Suppressor macrophage (primary cell): ENCODE measurements at regions not wholly inside any gene's neighbourhood (a gene's known extent, or its start where the extent isn't known, plus 50 kb on each side); places are given as distances from the start of the nearest gene placed in this dataset.
A peak's percentile ranks its signal among the peaks of the same experiment; 100 is the strongest.
"Not testable (repeated sequence)": the region's sequence is repeated elsewhere in the genome, so short reads cannot be mapped to it uniquely, and the experiment has no call there.

Source experiments
- DNase-seq, 4 experiments: peaks; one replicate each; pipeline ENCODE4 v3.0.0-alpha.2; 2020 to 2022

GRCh38 chrX:63285375-63285774 lies 65.8 kb downstream of the SPIN4 start:
- no peak for DNase-seq

DNA sequence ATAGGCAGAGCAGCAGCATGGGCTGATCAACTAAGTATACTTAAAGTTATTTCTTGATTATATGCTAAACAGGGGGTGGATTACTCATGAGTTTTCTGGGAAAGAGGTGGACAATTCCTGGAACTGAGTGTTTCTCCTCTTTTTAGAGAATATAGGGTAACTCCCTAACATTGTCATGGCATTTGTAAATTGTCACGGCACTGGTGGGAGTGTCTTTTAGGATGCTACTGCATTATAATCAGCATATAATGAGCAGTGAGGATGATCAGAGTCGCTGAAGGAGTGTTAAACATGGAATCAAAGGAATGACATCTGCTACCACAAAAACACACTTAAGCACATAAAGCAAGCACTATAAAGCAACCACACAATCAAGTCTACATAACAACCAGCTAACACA lies 66.5 kb downstream of the SPIN4 start:
- no peak for DNase-seq

DNA sequence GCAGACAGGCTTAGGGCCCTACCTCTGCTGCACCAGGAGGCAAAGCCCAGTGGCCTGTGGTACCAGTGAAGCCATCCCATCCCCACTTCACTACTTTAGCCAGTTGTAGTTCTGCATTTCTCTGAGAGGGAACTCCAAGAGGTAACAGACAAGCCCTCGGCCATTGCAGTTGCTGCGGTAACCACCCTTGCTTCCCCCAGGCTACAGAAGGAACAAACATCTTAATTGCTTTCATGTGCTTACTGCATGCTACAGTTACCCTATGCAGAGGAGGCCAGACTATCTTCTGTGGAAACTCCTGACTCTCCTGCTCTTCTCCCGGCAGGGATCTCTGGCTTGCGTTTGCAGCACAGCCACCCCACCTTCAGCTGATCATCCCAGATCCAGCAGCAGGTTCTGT lies 67.8 kb downstream of the SPIN4 start:
- peak in 3 of 4 experiments; percentile 1 to 7 (median 5) for DNase-seq

DNA sequence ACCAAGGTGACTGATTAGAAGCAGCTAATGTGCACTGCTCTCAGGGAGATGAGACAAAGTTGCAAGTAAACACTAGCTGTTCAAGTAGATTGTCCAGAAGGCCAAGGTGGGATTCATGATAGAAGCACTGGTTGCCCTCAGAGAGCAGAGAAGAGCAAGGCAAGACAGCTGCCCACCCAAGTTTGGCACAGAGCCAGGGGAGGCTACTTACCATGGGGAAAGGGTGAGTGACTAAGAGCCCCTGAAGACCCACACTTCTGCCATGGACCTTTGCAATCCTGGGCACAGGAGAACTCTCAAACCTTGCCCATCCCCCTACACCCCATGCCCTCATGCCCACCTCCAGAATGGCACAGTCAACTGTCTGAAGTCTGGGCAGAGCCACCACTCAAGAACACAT lies 68.3 kb downstream of the SPIN4 start:
- no peak for DNase-seq

DNA sequence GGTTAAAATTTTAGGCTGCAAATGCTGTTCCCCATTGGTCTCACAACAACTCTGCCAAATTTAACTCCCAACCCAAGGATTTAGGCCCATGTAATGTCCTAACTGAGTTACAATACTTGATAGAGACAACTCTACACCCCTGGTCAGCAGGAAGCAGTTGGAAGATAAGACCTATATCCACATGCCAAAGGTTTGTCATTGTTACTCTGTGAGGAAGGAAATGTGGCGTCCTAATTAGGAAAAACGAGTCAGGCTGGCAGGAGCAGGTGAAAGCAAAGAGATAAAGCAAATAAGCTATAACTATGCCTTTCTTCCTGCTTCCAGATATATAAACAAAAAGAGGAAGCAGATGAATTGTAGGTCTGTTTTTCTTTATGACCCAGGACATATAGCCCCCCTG lies 69.1 kb downstream of the SPIN4 start:
- no peak for DNase-seq

DNA sequence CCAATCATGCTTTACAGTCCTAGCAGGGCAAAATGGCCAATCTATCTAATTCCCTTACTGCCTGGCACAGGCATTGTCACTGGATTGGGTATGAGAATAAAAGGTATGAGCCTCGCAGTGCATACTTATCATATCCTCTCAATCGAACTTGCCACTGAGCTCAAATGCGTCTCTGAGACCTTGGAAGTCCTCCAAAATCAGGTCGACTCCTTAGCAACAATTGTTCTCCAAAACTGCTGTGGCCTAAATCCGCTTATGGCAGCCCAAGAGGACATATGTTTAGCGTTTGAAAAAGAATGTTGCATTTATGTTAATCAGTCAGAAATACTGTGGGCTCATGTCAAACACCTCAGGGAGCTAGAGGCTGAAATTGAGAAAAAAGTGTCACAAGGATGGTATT lies 69.7 kb downstream of the SPIN4 start:
- no peak for DNase-seq

- DNase-seq, result not testable (repeated sequence)
Observed at GRCh38 chrX:63277394-63277793, 73.7 kb downstream of the SPIN4 start.

GRCh38 chrX:63275127-63275526 lies 76.0 kb downstream of the SPIN4 start:
- DNase-seq, result peak in 3 of 4 experiments; percentile 2 to 21 (median 16)

DNA sequence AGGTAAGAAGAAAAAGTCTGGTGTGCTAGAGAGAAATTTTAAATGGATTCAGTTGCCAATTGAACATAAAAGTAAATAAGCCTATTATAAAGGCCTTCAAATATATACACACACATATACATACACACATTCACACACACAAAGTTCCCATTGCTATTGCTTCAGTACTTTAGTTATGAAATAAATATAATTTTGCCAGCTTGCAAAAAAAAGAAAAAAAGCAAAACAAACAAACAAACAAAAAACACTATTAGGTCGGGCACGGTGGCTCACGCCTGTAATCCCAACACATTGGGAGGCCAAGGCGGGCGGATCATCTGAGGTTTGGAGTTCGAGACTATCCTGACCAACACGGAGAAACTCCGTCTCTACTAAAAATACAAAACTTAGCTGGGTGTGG lies 80.3 kb downstream of the SPIN4 start:
- DNase-seq, result no peak

GRCh38 chrX:63258144-63258543 lies 93.0 kb downstream of the SPIN4 start:
- no peak for DNase-seq

GRCh38 chrX:63250253-63250868 lies 100.8 kb downstream of the SPIN4 start:
- peak; percentile 69 to 79 (median 75) for DNase-seq

DNA sequence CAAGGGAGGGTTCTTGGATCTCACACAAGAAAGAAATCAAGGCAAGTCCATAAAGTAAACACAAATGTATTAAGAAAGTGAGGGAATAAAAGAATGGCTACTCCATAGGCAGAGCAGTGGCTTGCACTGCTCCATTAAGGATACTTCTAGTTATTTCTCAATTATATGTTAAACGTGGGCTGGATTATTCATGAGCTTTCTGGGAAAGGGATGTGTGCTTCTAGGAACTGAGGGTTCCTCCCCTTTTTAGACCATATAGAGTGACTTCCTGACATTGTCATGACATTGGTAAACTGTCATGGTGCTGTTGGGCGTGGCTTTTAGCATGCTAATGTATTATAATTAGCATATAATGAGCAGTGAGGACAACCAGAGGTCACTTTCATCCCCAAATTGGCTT lies 108.4 kb downstream of the SPIN4 start:
- not testable (repeated sequence) for DNase-seq

DNA sequence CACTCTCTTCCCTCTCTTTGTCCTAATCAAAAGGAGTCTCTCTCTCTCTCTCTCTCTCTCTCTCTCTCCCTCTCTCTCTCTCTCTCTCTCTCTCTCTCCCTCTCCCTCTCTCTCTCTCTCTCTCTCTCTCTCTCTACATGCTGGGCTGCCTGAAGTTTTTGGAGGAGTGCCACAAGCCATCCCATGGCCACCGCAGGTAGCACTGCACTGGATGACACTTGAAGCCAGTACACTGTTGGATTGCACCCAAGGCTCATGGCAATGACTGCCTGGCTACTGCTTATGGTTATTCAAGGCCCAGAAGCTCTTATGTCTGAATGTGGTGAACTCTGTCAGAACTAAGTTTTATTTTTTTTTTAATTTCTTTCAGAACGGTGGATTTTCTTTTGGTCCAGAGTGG lies 115.2 kb downstream of the SPIN4 start:
- not testable (repeated sequence) for DNase-seq

GRCh38 chrX:63233013-63233412 lies 118.1 kb downstream of the SPIN4 start:
- DNase-seq, result not testable (repeated sequence)

- not testable (repeated sequence) for DNase-seq
Observed at GRCh38 chrX:63218202-63218601, 132.9 kb downstream of the SPIN4 start.

- DNase-seq, result not testable (repeated sequence)
Observed at GRCh38 chrX:63217549-63217948, 133.6 kb downstream of the SPIN4 start.

DNA sequence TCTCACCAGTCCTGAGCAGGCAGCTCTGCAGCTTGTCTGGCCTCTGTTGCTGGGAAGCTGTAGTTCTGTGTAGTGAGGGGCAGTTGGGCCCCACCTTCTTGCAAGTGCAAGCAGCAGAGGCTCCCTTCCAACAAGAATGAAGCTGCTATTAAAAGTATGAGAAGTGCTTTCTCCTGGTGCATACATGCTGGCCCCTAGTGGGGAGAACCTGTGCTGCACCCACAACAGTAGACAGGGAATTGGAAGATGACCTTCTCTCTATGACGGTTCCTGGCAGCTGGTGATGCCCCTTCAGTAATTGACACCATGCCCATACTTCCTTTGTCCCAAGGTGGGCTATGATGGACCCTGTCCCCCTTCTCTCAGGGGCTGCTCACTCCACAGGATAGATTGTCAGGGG lies 141.5 kb downstream of the SPIN4 start:
- not testable (repeated sequence) for DNase-seq

- not testable (repeated sequence) for DNase-seq
Observed at GRCh38 chrX:63209128-63209527, 142.0 kb downstream of the SPIN4 start.

- DNase-seq, result not testable (repeated sequence)
Observed at GRCh38 chrX:63204266-63205074, 146.7 kb downstream of the SPIN4 start.

DNA sequence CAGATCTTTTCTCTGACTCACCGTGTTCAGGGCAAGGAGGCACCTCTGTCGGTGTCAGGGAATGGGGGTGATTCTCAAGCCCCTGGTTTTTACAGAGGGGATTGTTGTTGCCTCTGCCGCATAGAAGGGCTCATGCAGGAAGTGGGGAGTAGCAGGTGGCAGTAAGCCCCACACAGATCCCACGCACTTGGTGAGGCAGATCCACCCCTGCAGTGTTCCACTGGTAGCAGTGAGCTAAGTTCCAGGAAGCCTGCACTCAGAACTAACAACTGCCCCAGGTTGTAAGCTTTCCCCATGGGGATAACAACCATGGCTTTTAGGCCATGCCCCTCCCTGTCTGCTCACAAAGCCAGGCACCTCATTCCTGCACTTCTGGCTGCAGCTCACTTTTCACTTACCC lies 149.1 kb downstream of the SPIN4 start:
- not testable (repeated sequence) for DNase-seq

DNA sequence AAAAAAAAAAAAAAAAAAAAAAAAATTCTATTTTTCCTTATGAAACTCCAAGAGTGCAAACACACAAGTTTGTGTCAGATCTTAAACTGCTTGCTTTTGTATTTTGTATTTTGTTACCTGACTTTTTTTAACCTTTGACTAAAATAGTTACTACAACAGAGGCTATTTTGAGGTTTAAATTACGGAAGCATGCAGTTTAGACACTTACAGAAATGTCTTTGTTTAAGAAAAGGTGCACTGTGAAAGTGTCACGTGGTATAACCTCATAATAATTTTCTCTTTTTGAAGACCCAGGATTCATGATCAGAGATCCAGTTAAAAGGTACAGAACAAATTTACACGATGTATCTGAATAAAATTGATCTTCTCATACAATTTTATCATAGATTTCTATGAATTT lies 152.4 kb downstream of the SPIN4 start:
- not testable (repeated sequence) for DNase-seq

GRCh38 chrX:63192366-63193041 lies 158.6 kb downstream of the SPIN4 start:
- DNase-seq, result not testable (repeated sequence)

- DNase-seq, result no peak
Observed at GRCh38 chrX:63186137-63186536, 165.0 kb downstream of the SPIN4 start.

DNA sequence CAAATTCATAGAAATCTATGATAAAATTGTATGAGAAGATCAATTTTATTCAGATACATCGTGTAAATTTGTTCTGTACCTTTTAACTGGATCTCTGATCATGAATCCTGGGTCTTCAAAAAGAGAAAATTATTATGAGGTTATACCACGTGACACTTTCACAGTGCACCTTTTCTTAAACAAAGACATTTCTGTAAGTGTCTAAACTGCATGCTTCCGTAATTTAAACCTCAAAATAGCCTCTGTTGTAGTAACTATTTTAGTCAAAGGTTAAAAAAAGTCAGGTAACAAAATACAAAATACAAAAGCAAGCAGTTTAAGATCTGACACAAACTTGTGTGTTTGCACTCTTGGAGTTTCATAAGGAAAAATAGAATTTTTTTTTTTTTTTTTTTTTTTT lies 171.3 kb downstream of the SPIN4 start:
- not testable (repeated sequence) for DNase-seq
